DND-41 (cell line): ENCODE measurements at regions not wholly inside any gene's neighbourhood (a gene's known extent, or its start where the extent isn't known, plus 50 kb on each side); places are given as distances from the start of the nearest gene placed in this dataset.

Experiments
- CTCF ChIP-seq: IDR thresholded peaks from 2 replicates; pipeline ENCODE4 v1.5.1; 2012; ENCODE audit warnings: borderline replicate concordance, low read length, moderate library complexity, mild to moderate bottlenecking; ENCODE audit not compliant: poor library complexity, severe bottlenecking; ENCODE audit errors: extremely low read depth
- EZH2 ChIP-seq: IDR thresholded peaks from 3 replicates; pipeline ENCODE4 v1.6.1; 2012; ENCODE audit warnings: borderline replicate concordance, low read depth, mild to moderate bottlenecking, moderate library complexity, low read length, inconsistent platforms; ENCODE audit not compliant: severe bottlenecking

- TF ChIP-seq CTCF (no peak), EZH2 (no peak)
Measured at GRCh38 chr4:14810121-14810520, 192.2 kb upstream of the CPEB2 start.
